Activated effector memory CD4-positive, alpha-beta T cell treated with anti-CD3 and anti-CD28 coated beads, Interleukin-2, amount 50 U/mL, for 16 hours (primary cell): ENCODE measurements at regions not wholly inside any gene's neighbourhood (a gene's known extent, or its start where the extent isn't known, plus 50 kb on each side); places are given as distances from the start of the nearest gene placed in this dataset.

ENCODE experiments used
- DNase-seq: peaks from one replicate; pipeline ENCODE4 v3.0.0-alpha.2; 2020

DNA sequence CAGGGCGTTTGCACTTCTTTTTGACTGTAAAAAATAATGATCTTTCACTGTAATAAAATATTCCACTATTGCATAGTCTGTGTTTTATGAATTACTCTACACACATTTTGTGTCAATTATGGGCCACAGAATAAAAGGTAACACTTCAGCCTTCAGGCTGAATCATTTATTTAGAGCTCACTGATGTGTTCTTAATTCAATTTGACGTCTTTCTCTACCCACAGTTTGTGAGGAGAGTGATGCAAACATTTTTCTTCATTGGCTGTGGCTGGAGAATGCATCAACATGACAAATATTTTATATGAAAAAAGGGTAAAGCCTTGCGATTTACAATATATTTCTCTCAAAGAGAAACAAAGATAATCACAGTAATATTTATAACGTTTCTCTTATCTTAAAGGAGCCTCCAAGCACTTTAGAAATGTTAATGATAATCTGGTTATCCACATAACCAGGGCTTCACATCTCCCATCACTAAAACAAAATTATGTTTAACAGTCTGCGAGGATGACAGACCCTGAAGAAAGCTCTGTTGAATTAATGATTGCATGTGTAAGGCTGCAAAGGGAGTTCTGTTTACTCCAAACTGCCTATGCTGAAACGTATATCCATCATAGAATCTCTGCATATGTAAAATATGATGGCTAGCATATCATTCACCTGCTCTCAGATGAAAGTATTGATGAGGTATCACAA is 951.3 kb downstream of the ZPLD1 start:
- DNase-seq, result no peak

DNA sequence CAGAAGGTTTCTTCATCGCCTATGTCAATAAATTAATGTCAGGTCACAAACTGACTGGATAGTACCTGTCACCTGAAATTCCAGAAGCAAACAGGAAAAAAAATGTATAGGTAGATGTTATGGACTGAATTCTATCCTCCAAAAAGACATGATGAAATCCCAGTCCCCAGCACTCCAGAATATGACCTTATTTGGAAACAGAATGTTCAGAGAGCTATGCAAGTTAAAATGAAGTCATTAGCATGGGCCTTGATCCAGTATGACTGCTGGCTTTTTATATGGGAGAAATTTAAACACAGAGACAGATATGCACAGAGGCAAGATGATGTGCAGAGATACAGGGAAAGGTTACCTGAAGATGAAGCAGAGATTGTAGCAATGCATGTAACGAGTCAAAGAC is 953.4 kb downstream of the ZPLD1 start:
- DNase-seq, result no peak

DNA sequence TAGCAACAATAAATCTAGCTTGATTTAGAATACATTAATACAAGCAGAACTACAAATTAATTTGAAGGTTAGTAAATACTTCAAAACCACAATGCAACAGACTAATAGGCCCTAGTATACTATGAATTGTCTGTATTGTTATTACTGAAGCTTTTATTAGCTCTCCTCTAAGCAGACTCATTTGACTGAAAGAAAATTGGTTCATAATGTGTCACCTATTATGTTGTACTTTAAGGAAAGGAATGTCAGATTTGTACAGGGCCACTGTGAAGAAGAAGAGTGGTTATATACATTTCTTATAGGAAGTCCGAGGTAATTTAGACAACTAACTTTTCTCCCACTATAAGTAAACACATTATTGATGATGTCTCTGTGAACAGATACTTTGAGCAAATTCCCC is 954.5 kb downstream of the ZPLD1 start:
- no peak for DNase-seq

- no peak for DNase-seq
Observed at GRCh38 chr3:103393395-103394186, 958.8 kb downstream of the ZPLD1 start.

- no peak for DNase-seq
Observed at GRCh38 chr3:103403191-103403590, 968.4 kb downstream of the ZPLD1 start.

GRCh38 chr3:103406320-103406850 is 971.6 kb downstream of the ZPLD1 start:
- DNase-seq, result no peak

DNA sequence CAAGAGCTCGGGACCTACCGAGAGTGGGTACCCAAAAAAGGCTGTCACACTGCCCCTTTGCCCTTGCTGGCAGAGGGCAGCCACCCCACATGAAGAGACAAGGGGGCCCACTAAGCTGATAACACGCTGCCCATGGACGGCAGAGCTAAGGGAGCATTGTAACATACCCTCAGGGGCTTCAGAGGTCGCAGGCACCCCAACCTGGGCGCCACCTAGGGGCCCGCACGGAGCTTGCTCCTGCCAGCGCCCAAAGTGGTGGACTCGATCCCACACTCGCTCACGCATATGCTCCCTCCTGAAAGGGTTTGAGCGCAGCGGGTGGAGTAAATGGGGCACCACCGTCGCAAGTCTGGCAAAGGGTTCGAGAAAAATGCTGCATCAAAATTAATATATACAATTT is 975.4 kb downstream of the ZPLD1 start:
- DNase-seq, result peak; percentile 57

GRCh38 chr3:103421460-103421859 is 986.6 kb downstream of the ZPLD1 start:
- no peak for DNase-seq

GRCh38 chr3:103437883-103438282 is 1003.1 kb downstream of the ZPLD1 start:
- no peak for DNase-seq

DNA sequence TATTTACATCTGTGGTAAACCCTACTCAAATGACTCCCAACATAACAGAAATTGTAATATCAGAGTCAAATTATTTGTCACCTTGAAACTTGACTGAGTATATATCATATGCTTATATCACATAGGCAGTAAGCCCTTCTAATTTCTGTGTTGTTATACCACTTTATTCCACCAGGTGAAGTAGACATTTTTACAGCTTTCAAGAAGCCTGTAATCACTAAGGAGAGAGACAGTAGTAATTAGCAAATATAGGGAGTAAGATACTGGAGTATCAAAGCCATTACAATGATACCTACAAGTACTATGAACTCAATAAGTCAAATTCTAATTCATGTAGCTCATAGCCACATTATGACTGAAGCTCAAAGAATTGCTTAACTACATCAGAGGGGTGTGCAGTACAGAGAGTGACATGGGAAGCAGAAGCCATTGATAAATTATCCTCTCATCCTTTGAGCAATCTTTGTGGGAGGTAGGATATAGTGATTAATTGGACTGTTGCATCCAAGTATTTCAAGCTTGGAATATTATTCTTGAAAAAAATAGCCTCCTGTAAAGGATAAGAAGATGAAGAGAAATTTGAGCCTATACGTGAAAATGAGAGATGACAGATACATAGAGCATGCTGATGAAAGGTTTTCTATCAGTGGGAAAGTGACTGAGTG is 1005.9 kb downstream of the ZPLD1 start:
- no peak for DNase-seq

GRCh38 chr3:103446953-103447629 is 1012.3 kb downstream of the ZPLD1 start:
- no peak for DNase-seq

- DNase-seq, result no peak
Observed at GRCh38 chr3:103453152-103453551, 1018.3 kb downstream of the ZPLD1 start.

DNA sequence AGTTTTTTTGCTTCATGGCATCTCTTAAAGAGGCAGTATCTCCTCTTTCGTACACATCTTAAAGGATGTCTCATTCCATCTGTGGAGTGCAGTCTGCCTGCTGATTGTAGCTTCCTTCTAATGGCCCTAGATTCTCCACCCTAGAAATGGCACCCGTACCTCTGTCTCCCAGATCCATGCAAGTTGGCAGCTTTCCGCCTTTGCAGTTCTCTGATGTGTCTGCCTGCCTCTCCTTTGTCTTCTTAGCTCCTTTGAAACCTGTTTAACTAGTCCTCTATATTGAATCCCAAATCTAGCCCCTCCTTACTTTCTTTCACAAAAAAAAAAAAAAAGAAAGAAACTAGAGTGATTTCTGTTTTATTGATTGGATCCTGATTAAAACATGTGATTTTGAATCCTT is 1025.0 kb downstream of the ZPLD1 start:
- no peak for DNase-seq

GRCh38 chr3:103470498-103470897 is 1035.7 kb downstream of the ZPLD1 start:
- no peak for DNase-seq

- no peak for DNase-seq
Observed at GRCh38 chr3:103494011-103494410, 1059.2 kb downstream of the ZPLD1 start.

- no peak for DNase-seq
Observed at GRCh38 chr3:103494512-103494911, 1059.7 kb downstream of the ZPLD1 start.

GRCh38 chr3:103495186-103495585 is 1060.4 kb downstream of the ZPLD1 start:
- DNase-seq, result no peak

DNA sequence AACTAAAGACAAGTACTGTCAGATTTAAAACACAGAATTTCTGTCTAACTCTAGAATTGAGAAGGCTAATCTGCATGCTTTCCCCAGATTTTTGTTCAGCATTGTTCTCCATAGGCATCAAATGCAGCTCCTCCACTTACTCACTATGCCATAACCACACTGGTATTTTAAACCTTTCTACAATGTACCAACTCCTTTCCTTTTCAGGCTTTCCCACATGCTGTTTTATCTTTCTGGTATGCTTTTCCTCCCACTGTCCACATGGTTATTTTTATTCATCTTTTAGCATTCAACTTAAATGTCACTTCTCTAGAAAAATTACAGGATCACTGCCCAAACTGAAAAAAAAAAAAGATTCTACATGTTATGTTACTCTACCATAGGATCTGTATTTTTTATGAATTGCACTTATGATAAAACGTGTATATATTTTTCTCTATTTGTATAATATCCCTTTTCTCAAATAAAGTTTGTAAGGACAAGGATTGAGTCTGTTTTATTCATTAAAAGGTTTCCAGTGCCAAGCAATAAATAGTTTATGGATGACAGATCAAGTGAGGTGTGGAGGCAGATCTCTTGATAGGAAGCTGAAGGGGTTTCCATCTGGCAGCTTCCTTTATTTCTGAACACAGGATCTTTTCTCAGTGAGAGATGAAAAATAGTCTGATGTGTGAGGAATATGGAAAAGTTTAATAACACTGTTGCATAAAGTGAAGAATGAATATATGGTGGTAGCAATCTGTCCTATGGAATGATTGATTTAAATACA is 1064.5 kb downstream of the ZPLD1 start:
- no peak for DNase-seq

- no peak for DNase-seq
Observed at GRCh38 chr3:103499967-103500366, 1065.2 kb downstream of the ZPLD1 start.

DNA sequence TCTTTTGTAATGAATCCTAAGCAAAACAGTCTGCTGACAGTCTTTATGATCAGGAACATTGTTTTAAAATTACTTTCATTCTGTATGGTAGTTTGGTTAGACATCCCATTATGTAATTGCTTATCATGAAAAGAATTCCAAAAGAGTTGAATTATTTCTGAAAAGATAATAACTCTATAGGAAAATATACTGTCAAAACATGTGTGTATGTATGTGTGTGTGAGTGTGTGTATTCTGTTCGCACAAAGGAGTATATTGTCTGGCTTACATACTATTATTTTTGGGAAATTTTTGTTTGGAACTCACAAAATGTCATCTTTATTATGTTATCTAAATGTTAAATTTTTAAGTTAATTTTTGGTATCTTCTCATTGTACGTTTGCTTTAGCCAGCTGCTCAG is 1075.9 kb downstream of the ZPLD1 start:
- DNase-seq, result no peak

- DNase-seq, result no peak
Observed at GRCh38 chr3:103511891-103512290, 1077.1 kb downstream of the ZPLD1 start.

GRCh38 chr3:103512595-103512994 is 1077.8 kb downstream of the ZPLD1 start:
- no peak for DNase-seq
